WTC11 (cell line): ENCODE measurements at regions not wholly inside any gene's neighbourhood (a gene's known extent, or its start where the extent isn't known, plus 50 kb on each side); places are given as distances from the start of the nearest gene placed in this dataset.

Source experiments
- ATAC-seq: fragments of 200-7000 bp; cut with Tn5 transposase; 2 replicates; pipeline ENCODE4 v1.10.0; 2021; ENCODE audit warnings: mild to moderate bottlenecking, moderate library complexity
- CTCF ChIA-PET: fragments of 300-600 bp; sonication (Branson Sonifier 250); formaldehyde crosslinking; loops from one replicate; lab custom pipeline; 2021; ENCODE audit warnings: antibody characterized with exemption; lab: Charles Lee
- POLR2A ChIA-PET: fragments of 350-600 bp; sonication (Branson Sonifier 250); formaldehyde crosslinking; loops from one replicate; lab custom pipeline; 2021; ENCODE audit warnings: antibody characterized with exemption; lab: Charles Lee
- DNase-seq: peaks from one replicate; pipeline ENCODE4 v3.0.0; 2021; ENCODE audit warnings: low spot score
- H3K27ac Mint-ChIP-seq: 2 replicates; pipeline ENCODE4 v1.8.0; 2021; ENCODE audit warnings: mixed read lengths
- H3K27me3 Mint-ChIP-seq: 2 replicates; pipeline ENCODE4 v1.8.0; 2021; ENCODE audit warnings: low read depth, mild to moderate bottlenecking, moderate library complexity, mixed read lengths
- H3K36me3 Mint-ChIP-seq: 2 replicates; pipeline ENCODE4 v1.8.0; 2021; ENCODE audit warnings: mixed read lengths
- H3K4me1 Mint-ChIP-seq: 2 replicates; pipeline ENCODE4 v1.8.0; 2022; ENCODE audit warnings: mixed read lengths
- H3K4me3 Mint-ChIP-seq: 2 replicates; pipeline ENCODE4 v1.8.0; 2021; ENCODE audit warnings: mild to moderate bottlenecking, moderate library complexity, mixed read lengths
- H3K9me3 Mint-ChIP-seq: 2 replicates; pipeline ENCODE4 v1.8.0; 2021; ENCODE audit warnings: mixed read lengths
- AR ChIP-seq: fragments of 250-450 bp; sonication (Bioruptor Pico); IDR thresholded peaks from 2 replicates; pipeline ENCODE4 v1.9.0; 2021; ENCODE audit warnings: mild to moderate bottlenecking
- FOXP1 ChIP-seq: sonication (generic); formaldehyde crosslinking; IDR thresholded peaks from 2 replicates; pipeline ENCODE4 v1.8.0; 2022; ENCODE audit warnings: missing genetic modification reagents, mild to moderate bottlenecking, moderate library complexity, borderline replicate concordance
- MAX ChIP-seq: sonication (generic); formaldehyde crosslinking; IDR thresholded peaks from 2 replicates; pipeline ENCODE4 v1.8.0; 2022; ENCODE audit warnings: mild to moderate bottlenecking, missing genetic modification reagents
- NFYB ChIP-seq: sonication (generic); formaldehyde crosslinking; conservative IDR thresholded peaks from 2 replicates; pipeline ENCODE4 v1.8.0; 2022; ENCODE audit warnings: low read depth, missing genetic modification reagents
- NR2C2 ChIP-seq: sonication (generic); formaldehyde crosslinking; IDR thresholded peaks from 2 replicates; pipeline ENCODE4 v1.8.0; 2022; ENCODE audit warnings: mild to moderate bottlenecking, missing genetic modification reagents
- OVOL2 ChIP-seq: fragments of 250-450 bp; sonication (Bioruptor Pico); IDR thresholded peaks from 2 replicates; pipeline ENCODE4 v1.9.0; 2021; ENCODE audit warnings: mild to moderate bottlenecking, borderline replicate concordance
- PRDM15 ChIP-seq: sonication (generic); formaldehyde crosslinking; IDR thresholded peaks from 2 replicates; pipeline ENCODE4 v1.8.0; 2022; ENCODE audit warnings: missing genetic modification reagents
- SMAD3 ChIP-seq: sonication (generic); formaldehyde crosslinking; IDR thresholded peaks from 2 replicates; pipeline ENCODE4 v1.8.0; 2022; ENCODE audit warnings: missing genetic modification reagents, mild to moderate bottlenecking, borderline replicate concordance
- TCF7 ChIP-seq: sonication (generic); formaldehyde crosslinking; IDR thresholded peaks from 2 replicates; pipeline ENCODE4 v1.8.0; 2022; ENCODE audit warnings: mild to moderate bottlenecking, low read depth, missing genetic modification reagents, moderate library complexity
- TEAD4 ChIP-seq: sonication (generic); formaldehyde crosslinking; IDR thresholded peaks from 2 replicates; pipeline ENCODE4 v1.8.0; 2022; ENCODE audit warnings: mild to moderate bottlenecking, missing genetic modification reagents
- ZNF219 ChIP-seq: sonication (generic); formaldehyde crosslinking; IDR thresholded peaks from 2 replicates; pipeline ENCODE4 v1.8.0; 2023; ENCODE audit warnings: missing genetic modification reagents, mild to moderate bottlenecking, borderline replicate concordance
- ZNF416 ChIP-seq: fragments of 250-450 bp; sonication (Bioruptor Pico); IDR thresholded peaks from 2 replicates; pipeline ENCODE4 v1.9.0; 2021; ENCODE audit warnings: mild to moderate bottlenecking, inconsistent platforms
- ZNF423 ChIP-seq: fragments of 250-450 bp; sonication (Bioruptor Pico); IDR thresholded peaks from 2 replicates; pipeline ENCODE4 v2.1.2; 2022; ENCODE audit warnings: mild to moderate bottlenecking, moderate library complexity
- ZSCAN18 ChIP-seq: fragments of 250-450 bp; sonication (Bioruptor Pico); IDR thresholded peaks from 2 replicates; pipeline ENCODE4 v2.1.2; 2022; ENCODE audit warnings: mild to moderate bottlenecking, moderate library complexity

GRCh38 chr1:30242722-30243457 is 480.5 kb downstream of the MATN1 start:
- DNase-seq (no peak), ATAC-seq (no peak)
- H3K4me3 Mint-ChIP-seq: no peak overlapping the region
- ChIA-PET POLR2A (no interaction called here), CTCF (interaction anchor here (1.0 to 1.5 kb wide), 3 partner anchors 10 to 137 kb away, joined by 3 to 9 read pairs (median 5); no protein-coding TSS in a partner anchor)
- peaks cover 18% of the 10 kb centered on the region for H3K4me1 Mint-ChIP-seq
- H3K9me3 Mint-ChIP-seq: peaks cover 6% of the 10 kb centered on the region; the same call in 1 of the 2 replicates
- H3K27me3 Mint-ChIP-seq: no peaks in the 10 kb centered on the region
- H3K36me3 Mint-ChIP-seq: no peaks in the 10 kb centered on the region
- TF ChIP-seq ZNF219 (CRISPR knock-in tag) (no peak), ZNF423 (CRISPR knock-in tag) (peak; percentile 92)
- no peak overlapping the region for H3K27ac Mint-ChIP-seq

GRCh38 chr1:30242168-30242567 is 481.2 kb downstream of the MATN1 start:
- H3K36me3 Mint-ChIP-seq: no peaks in the 10 kb centered on the region
- no peaks in the 10 kb centered on the region for H3K27me3 Mint-ChIP-seq
- POLR2A ChIA-PET: no interaction called here

GRCh38 chr1:30241681-30242080 is 481.7 kb downstream of the MATN1 start:
- CTCF ChIA-PET: interaction anchor here (1.0 to 1.5 kb wide), 3 partner anchors 9 to 139 kb away, joined by 3 to 9 read pairs (median 5); no protein-coding TSS in a partner anchor
- ATAC-seq (no peak), DNase-seq (no peak)
- H3K27ac Mint-ChIP-seq: no peak overlapping the region
- peaks cover 18% of the 10 kb centered on the region for H3K4me1 Mint-ChIP-seq
- no peaks in the 10 kb centered on the region for H3K36me3 Mint-ChIP-seq
- peaks cover 6% of the 10 kb centered on the region; the same call in 1 of the 2 replicates for H3K9me3 Mint-ChIP-seq
- H3K4me3 Mint-ChIP-seq: no peak overlapping the region
- TF ChIP-seq SMAD3 (CRISPR knock-in tag): no peak
- no peak for TF ChIP-seq TCF7 (CRISPR knock-in tag)
- no peak for TF ChIP-seq NR2C2 (CRISPR knock-in tag)
- TF ChIP-seq AR (CRISPR knock-in tag): no peak
- no peak for TF ChIP-seq MAX (CRISPR knock-in tag)
- TF ChIP-seq PRDM15 (CRISPR knock-in tag): no peak
- no peak for TF ChIP-seq OVOL2 (CRISPR knock-in tag)
- TF ChIP-seq NFYB (CRISPR knock-in tag): no peak
- TF ChIP-seq ZSCAN18 (CRISPR knock-in tag): no peak
- TF ChIP-seq, all 79 proteins: peak for 0
- POLR2A ChIA-PET: no interaction called here
- no peaks in the 10 kb centered on the region for H3K27me3 Mint-ChIP-seq

More at GRCh38 chr1:30242168-30242567, 481.2 kb downstream of the MATN1 start:
- Mint-ChIP-seq H3K9me3 (peaks cover 6% of the 10 kb centered on the region; the same call in 1 of the 2 replicates), H3K4me3 (no peak overlapping the region), H3K27ac (no peak overlapping the region), H3K4me1 (peaks cover 18% of the 10 kb centered on the region)
- CTCF ChIA-PET: interaction anchor here (1.3 to 1.5 kb wide), 2 partner anchors 10 to 138 kb away, joined by 5 to 9 read pairs; no protein-coding TSS in a partner anchor
- DNase-seq: no peak
- no peak for TF ChIP-seq TCF7 (CRISPR knock-in tag)
- no peak for TF ChIP-seq ZNF416 (CRISPR knock-in tag)
- no peak for TF ChIP-seq ZNF423 (CRISPR knock-in tag)
- no peak for TF ChIP-seq OVOL2 (CRISPR knock-in tag)
- no peak for TF ChIP-seq FOXP1 (CRISPR knock-in tag)
- no peak for TF ChIP-seq TEAD4 (CRISPR knock-in tag)
- TF ChIP-seq, all 79 proteins: peak for 0
- no peak for ATAC-seq
